GM23338 (cell line): ENCODE measurements at regions not wholly inside any gene's neighbourhood (a gene's known extent, or its start where the extent isn't known, plus 50 kb on each side); places are given as distances from the start of the nearest gene placed in this dataset.

Source experiments
- ATAC-seq: fragments of 200-7000 bp; cut with Tn5 transposase; 3 replicates; pipeline ENCODE4 v1.9.1; 2020
- DNase-seq: peaks from one replicate; pipeline ENCODE4 v3.0.0-alpha.2; 2015; ENCODE audit warnings: low spot score
- H2AFZ ChIP-seq: fragments of 200-600 bp; sonication (generic); 2 replicates; pipeline ENCODE4 v1.8.0; 2016; ENCODE audit warnings: antibody characterized with exemption, mild to moderate bottlenecking, moderate library complexity
- H3F3A ChIP-seq: fragments of 200-600 bp; sonication (generic); replicated peaks from 2 replicates; pipeline ENCODE4 v1.8.0; 2017; ENCODE audit warnings: antibody characterized with exemption, mixed run types, low read depth
- H3K27ac ChIP-seq: fragments of 200-600 bp; sonication (generic); 2 replicates; pipeline ENCODE4 v1.6.1; 2016; ENCODE audit warnings: low read depth
- H3K27me3 ChIP-seq: fragments of 200-600 bp; sonication (generic); 2 replicates; pipeline ENCODE4 v1.8.0; 2016; ENCODE audit warnings: mild to moderate bottlenecking, mixed run types, moderate library complexity; ENCODE audit not compliant: insufficient read depth
- H3K36me3 ChIP-seq: fragments of 200-600 bp; sonication (generic); 2 replicates; pipeline ENCODE4 v1.8.0; 2016; ENCODE audit warnings: mild to moderate bottlenecking; ENCODE audit not compliant: insufficient read depth
- H3K4me1 ChIP-seq: fragments of 200-600 bp; sonication (generic); 2 replicates; pipeline ENCODE4 v1.8.0; 2016; ENCODE audit warnings: mild to moderate bottlenecking, moderate library complexity; ENCODE audit not compliant: insufficient read depth
- H3K4me2 ChIP-seq: fragments of 200-600 bp; sonication (generic); 2 replicates; pipeline ENCODE4 v1.7.1; 2017; ENCODE audit warnings: mixed run types
- H3K4me3 ChIP-seq: fragments of 200-600 bp; sonication (generic); 2 replicates; pipeline ENCODE4 v1.6.1; 2016; ENCODE audit warnings: mixed run types
- H3K79me2 ChIP-seq: fragments of 200-600 bp; sonication (generic); replicated peaks from 2 replicates; pipeline ENCODE4 v1.8.0; 2017; ENCODE audit warnings: mild to moderate bottlenecking; ENCODE audit not compliant: insufficient read depth
- H3K9me2 ChIP-seq: fragments of 200-600 bp; sonication (generic); 2 replicates; pipeline ENCODE4 v1.8.0; 2017; ENCODE audit not compliant: insufficient read depth
- H4K20me1 ChIP-seq: fragments of 200-600 bp; sonication (generic); replicated peaks from 2 replicates; pipeline ENCODE4 v1.8.0; 2017; ENCODE audit warnings: mild to moderate bottlenecking; ENCODE audit not compliant: insufficient read depth
- H3K27ac Mint-ChIP-seq: 2 replicates; pipeline ENCODE4 v1.8.0; 2020; ENCODE audit warnings: inconsistent platforms, mild to moderate bottlenecking, moderate library complexity, mixed read lengths
- H3K27me3 Mint-ChIP-seq: 3 replicates; pipeline ENCODE4 v1.8.0; 2022; ENCODE audit warnings: low read depth, mild to moderate bottlenecking, moderate library complexity, mixed read lengths, inconsistent platforms; ENCODE audit not compliant: insufficient read depth, poor library complexity
- H3K36me3 Mint-ChIP-seq: 3 replicates; pipeline ENCODE4 v1.8.0; 2021; ENCODE audit warnings: low read depth, mild to moderate bottlenecking, inconsistent platforms, moderate library complexity, mixed read lengths
- H3K4me1 Mint-ChIP-seq: 3 replicates; pipeline ENCODE4 v1.8.0; 2020; ENCODE audit warnings: mild to moderate bottlenecking, inconsistent platforms, mixed read lengths
- H3K4me3 Mint-ChIP-seq: 3 replicates; pipeline ENCODE4 v1.8.0; 2021; ENCODE audit warnings: moderate library complexity, mild to moderate bottlenecking, inconsistent platforms, mixed read lengths
- H3K9me3 Mint-ChIP-seq: 3 replicates; pipeline ENCODE4 v1.8.0; 2020; ENCODE audit warnings: moderate library complexity, mild to moderate bottlenecking, inconsistent platforms, mixed read lengths
- CREB1 ChIP-seq: fragments of 250-450 bp; sonication (Bioruptor Pico); IDR thresholded peaks from 2 replicates; pipeline ENCODE4 v1.5.0; 2020; ENCODE audit warnings: low read depth, mild to moderate bottlenecking, moderate library complexity
- EZH2 ChIP-seq: fragments of 200-600 bp; sonication (generic); IDR thresholded peaks from one replicate; pipeline ENCODE4 v1.8.0; 2017; ENCODE audit warnings: antibody characterized with exemption, mild to moderate bottlenecking, low read depth; ENCODE audit not compliant: unreplicated experiment
- EZH2phosphoT487 ChIP-seq: fragments of 200-600 bp; sonication (generic); IDR thresholded peaks from one replicate; pipeline ENCODE4 v1.8.1; 2018; ENCODE audit warnings: antibody characterized with exemption; ENCODE audit not compliant: unreplicated experiment
- JUNB ChIP-seq: IDR thresholded peaks from one replicate; pipeline ENCODE4 v1.6.1; 2016; ENCODE audit warnings: antibody characterized with exemption; ENCODE audit not compliant: unreplicated experiment
- NANOG ChIP-seq: IDR thresholded peaks from 2 replicates; pipeline ENCODE4 v1.6.1; 2016; ENCODE audit warnings: antibody characterized with exemption, borderline replicate concordance
- POLR2AphosphoS5 ChIP-seq: IDR thresholded peaks from 2 replicates; pipeline ENCODE4 v1.6.1; 2016; ENCODE audit warnings: antibody characterized with exemption, low read depth
- STAT1 ChIP-seq: IDR thresholded peaks from one replicate; pipeline ENCODE4 v1.6.1; 2016; ENCODE audit warnings: antibody characterized with exemption; ENCODE audit not compliant: unreplicated experiment
- ZNF114 ChIP-seq: fragments of 250-450 bp; sonication (Bioruptor Pico); IDR thresholded peaks from 2 replicates; pipeline ENCODE4 v1.5.0; 2020; ENCODE audit warnings: mild to moderate bottlenecking, moderate library complexity
- ZNF331 ChIP-seq: fragments of 250-450 bp; sonication (Bioruptor Pico); IDR thresholded peaks from 2 replicates; pipeline ENCODE4 v1.5.0; 2020; ENCODE audit warnings: low read depth, mild to moderate bottlenecking, moderate library complexity
- TF ChIP-seq, protein P1 (sequence below): IDR thresholded peaks from one replicate; pipeline ENCODE4 v1.6.1; 2018; ENCODE audit warnings: antibody characterized with exemption; ENCODE audit not compliant: unreplicated experiment
- TF ChIP-seq, protein P2 (sequence below), 2 experiments: fragments of 200-600 bp in 1 of 2; sonication (generic) in 1 of 2; conservative IDR thresholded peaks; 2 replicates each; pipeline versions ENCODE4 v1.5.1 to v1.6.1; 2016 to 2017; ENCODE audit warnings: antibody characterized with exemption in 2 of 2, low read depth in 2 of 2, mild to moderate bottlenecking in 2 of 2, moderate library complexity in 1 of 2

DNA sequence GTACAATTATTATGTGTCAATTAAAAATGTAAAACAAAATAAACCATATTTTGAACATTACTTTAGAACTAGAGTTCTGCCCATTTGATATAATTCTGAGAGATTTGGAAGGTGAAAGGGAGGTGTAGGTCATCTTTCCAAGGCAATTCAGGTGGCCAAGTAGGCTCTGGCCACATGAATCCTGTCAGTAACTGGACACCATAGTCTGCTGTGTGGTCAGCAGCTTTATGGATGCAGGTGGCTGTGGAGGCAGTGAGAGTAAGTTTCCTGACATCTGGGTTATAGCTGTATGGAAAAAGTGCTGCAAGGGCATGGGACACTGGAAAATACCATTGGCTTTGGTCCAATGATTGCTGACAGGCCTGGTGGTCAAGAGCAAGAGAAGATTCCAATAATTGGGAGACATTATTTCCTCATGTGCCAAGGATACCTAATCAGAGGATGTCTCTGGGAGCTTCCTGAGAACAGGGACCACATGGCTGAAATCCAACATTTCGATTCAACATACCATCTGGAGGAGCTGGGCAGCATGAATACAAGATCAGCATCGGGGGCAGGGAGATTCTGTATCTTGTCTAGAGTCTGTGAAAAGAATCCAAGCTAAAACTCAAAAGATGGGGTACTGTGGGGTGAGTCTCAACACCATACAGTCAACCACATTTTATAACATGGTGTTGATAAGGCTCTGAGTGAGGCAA, 523.1 kb downstream of the MID1IP1 start (continued):
- TF ChIP-seq, protein P1, sequence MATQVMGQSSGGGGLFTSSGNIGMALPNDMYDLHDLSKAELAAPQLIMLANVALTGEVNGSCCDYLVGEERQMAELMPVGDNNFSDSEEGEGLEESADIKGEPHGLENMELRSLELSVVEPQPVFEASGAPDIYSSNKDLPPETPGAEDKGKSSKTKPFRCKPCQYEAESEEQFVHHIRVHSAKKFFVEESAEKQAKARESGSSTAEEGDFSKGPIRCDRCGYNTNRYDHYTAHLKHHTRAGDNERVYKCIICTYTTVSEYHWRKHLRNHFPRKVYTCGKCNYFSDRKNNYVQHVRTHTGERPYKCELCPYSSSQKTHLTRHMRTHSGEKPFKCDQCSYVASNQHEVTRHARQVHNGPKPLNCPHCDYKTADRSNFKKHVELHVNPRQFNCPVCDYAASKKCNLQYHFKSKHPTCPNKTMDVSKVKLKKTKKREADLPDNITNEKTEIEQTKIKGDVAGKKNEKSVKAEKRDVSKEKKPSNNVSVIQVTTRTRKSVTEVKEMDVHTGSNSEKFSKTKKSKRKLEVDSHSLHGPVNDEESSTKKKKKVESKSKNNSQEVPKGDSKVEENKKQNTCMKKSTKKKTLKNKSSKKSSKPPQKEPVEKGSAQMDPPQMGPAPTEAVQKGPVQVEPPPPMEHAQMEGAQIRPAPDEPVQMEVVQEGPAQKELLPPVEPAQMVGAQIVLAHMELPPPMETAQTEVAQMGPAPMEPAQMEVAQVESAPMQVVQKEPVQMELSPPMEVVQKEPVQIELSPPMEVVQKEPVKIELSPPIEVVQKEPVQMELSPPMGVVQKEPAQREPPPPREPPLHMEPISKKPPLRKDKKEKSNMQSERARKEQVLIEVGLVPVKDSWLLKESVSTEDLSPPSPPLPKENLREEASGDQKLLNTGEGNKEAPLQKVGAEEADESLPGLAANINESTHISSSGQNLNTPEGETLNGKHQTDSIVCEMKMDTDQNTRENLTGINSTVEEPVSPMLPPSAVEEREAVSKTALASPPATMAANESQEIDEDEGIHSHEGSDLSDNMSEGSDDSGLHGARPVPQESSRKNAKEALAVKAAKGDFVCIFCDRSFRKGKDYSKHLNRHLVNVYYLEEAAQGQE, result no peak
- no peak for TF ChIP-seq NANOG

DNA sequence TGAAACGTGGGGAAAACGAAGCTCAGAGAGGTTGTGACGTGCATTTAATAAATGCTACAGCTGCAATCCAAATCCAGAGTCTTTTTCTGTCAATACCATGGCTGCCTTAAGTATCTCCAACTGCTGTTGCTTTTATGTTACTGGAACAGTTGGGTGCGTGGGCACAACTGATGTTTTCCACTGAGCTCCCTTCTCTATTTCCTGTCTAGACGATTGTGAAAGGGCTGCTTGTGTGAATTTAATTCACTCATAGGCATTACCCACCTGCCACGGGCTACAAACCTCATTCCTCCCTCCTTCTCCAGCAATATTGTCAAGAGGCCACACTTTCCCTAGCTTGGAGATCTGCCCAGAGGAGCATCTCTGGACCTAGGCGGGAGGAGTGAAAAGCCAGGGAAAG, 526.0 kb downstream of the MID1IP1 start:
- Mint-ChIP-seq H3K27ac (no peak overlapping the region), H3K4me3 (no peak overlapping the region), H3K4me1 (no peaks in the 10 kb centered on the region), H3K27me3 (no peaks in the 10 kb centered on the region), H3K9me3 (no peaks in the 10 kb centered on the region; the same call in 2 of the 3 replicates), H3K36me3 (no peaks in the 10 kb centered on the region)
- Histone ChIP-seq H2AFZ (no peak overlapping the region), H3K27me3 (no peaks in the 10 kb centered on the region), H3K4me2 (no peak overlapping the region), H3K36me3 (no peaks in the 10 kb centered on the region), H4K20me1 (no peaks in the 10 kb centered on the region), H3K27ac (no peak overlapping the region), H3F3A (no peaks in the 10 kb centered on the region), H3K79me2 (no peaks in the 10 kb centered on the region), H3K4me1 (no peaks in the 10 kb centered on the region), H3K4me3 (no peak overlapping the region), H3K9me2 (no peaks in the 10 kb centered on the region)
- DNase-seq, result no peak
- TF ChIP-seq, protein P2, sequence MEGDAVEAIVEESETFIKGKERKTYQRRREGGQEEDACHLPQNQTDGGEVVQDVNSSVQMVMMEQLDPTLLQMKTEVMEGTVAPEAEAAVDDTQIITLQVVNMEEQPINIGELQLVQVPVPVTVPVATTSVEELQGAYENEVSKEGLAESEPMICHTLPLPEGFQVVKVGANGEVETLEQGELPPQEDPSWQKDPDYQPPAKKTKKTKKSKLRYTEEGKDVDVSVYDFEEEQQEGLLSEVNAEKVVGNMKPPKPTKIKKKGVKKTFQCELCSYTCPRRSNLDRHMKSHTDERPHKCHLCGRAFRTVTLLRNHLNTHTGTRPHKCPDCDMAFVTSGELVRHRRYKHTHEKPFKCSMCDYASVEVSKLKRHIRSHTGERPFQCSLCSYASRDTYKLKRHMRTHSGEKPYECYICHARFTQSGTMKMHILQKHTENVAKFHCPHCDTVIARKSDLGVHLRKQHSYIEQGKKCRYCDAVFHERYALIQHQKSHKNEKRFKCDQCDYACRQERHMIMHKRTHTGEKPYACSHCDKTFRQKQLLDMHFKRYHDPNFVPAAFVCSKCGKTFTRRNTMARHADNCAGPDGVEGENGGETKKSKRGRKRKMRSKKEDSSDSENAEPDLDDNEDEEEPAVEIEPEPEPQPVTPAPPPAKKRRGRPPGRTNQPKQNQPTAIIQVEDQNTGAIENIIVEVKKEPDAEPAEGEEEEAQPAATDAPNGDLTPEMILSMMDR (conservative IDR thresholded peaks at IDR 0.05; ENCODE audit: low read depth in 2 of 2), result no peak
- TF ChIP-seq ZNF331 (CRISPR knock-in tag) (no peak), STAT1 (no peak)
- no peak for ATAC-seq

DNA sequence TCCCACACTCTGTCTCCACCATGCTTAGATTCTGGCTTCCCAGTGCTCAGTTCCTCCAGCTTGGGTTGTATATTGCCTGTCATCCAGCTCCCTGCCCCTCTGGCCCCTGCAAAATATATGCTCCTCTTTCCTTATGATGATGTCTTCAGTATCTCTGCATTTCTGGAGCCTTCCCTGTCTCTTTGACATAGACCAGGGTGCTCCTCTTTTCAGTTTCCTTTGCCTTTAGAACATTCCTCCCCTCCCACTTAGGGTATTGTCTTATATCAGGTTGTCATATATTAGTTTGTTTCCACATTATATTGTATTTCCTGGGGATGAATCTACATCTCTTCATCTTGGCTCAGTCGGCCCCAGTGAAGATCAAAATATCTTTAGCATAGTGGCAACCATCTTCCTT, 526.4 kb downstream of the MID1IP1 start:
- Mint-ChIP-seq H3K4me3 (no peak overlapping the region), H3K4me1 (no peaks in the 10 kb centered on the region), H3K36me3 (no peaks in the 10 kb centered on the region), H3K9me3 (no peaks in the 10 kb centered on the region; the same call in 2 of the 3 replicates), H3K27me3 (no peaks in the 10 kb centered on the region), H3K27ac (no peak overlapping the region)
- Histone ChIP-seq H3F3A (no peaks in the 10 kb centered on the region), H2AFZ (no peak overlapping the region), H3K36me3 (no peaks in the 10 kb centered on the region), H3K9me2 (no peaks in the 10 kb centered on the region), H3K27me3 (no peaks in the 10 kb centered on the region), H3K79me2 (no peaks in the 10 kb centered on the region), H3K27ac (no peak overlapping the region), H4K20me1 (no peaks in the 10 kb centered on the region), H3K4me3 (no peak overlapping the region), H3K4me1 (no peaks in the 10 kb centered on the region), H3K4me2 (no peak overlapping the region)
- no peak for ATAC-seq
- DNase-seq, result no peak
- TF ChIP-seq, protein P2 (conservative IDR thresholded peaks at IDR 0.05; ENCODE audit: low read depth in 2 of 2), result no peak
- TF ChIP-seq, protein P1, result no peak
- TF ChIP-seq EZH2phosphoT487, result no peak
- no peak for TF ChIP-seq EZH2
- TF ChIP-seq ZNF114, result no peak
- TF ChIP-seq ZNF331 (CRISPR knock-in tag), result no peak
- TF ChIP-seq CREB1, result no peak
- no peak for TF ChIP-seq STAT1
- no peak for TF ChIP-seq POLR2AphosphoS5
- no peak for TF ChIP-seq NANOG
- no peak for TF ChIP-seq JUNB
